H9 (cell line): ENCODE measurements at regions not wholly inside any gene's neighbourhood (a gene's known extent, or its start where the extent isn't known, plus 50 kb on each side); places are given as distances from the start of the nearest gene placed in this dataset.

Experiments used
- DNase-seq: peaks from one replicate; pipeline ENCODE4 v3.0.0-alpha.2; 2017
- H2AFZ ChIP-seq: one replicate; pipeline ENCODE4 v1.6.1; 2013; ENCODE audit warnings: mild to moderate bottlenecking, low read length, control low read depth, moderate library complexity
- H2AK5ac ChIP-seq: 2 replicates; pipeline ENCODE4 v1.6.1; 2013; ENCODE audit warnings: low read length, control low read depth, mixed read lengths; ENCODE audit not compliant: insufficient read length
- H2BK120ac ChIP-seq: one replicate; pipeline ENCODE4 v1.6.1; 2013; ENCODE audit warnings: low read depth, mild to moderate bottlenecking, low read length, control low read depth, inconsistent platforms; ENCODE audit not compliant: poor library complexity, severe bottlenecking
- H2BK12ac ChIP-seq: 2 replicates; pipeline ENCODE4 v1.6.1; 2013; ENCODE audit warnings: low read length, control low read depth, mixed read lengths, low read depth; ENCODE audit not compliant: insufficient read length
- H2BK15ac ChIP-seq: 2 replicates; pipeline ENCODE4 v1.6.1; 2013; ENCODE audit warnings: low read depth, low read length, control low read depth
- H2BK20ac ChIP-seq: one replicate; pipeline ENCODE4 v1.6.1; 2013; ENCODE audit warnings: low read depth, mild to moderate bottlenecking, low read length, control low read depth, inconsistent platforms; ENCODE audit not compliant: poor library complexity, severe bottlenecking
- H2BK5ac ChIP-seq: 2 replicates; pipeline ENCODE4 v1.6.1; 2013; ENCODE audit warnings: low read length, control low read depth, mixed read lengths; ENCODE audit not compliant: insufficient read length
- H3K14ac ChIP-seq: 2 replicates; pipeline ENCODE4 v1.6.1; 2013; ENCODE audit warnings: low read length, control low read depth; ENCODE audit not compliant: insufficient read depth
- H3K18ac ChIP-seq: 2 replicates; pipeline ENCODE4 v1.6.1; 2013; ENCODE audit warnings: low read depth, mild to moderate bottlenecking, mixed read lengths, low read length, control low read depth; ENCODE audit not compliant: insufficient read length
- H3K23ac ChIP-seq: 2 replicates; pipeline ENCODE4 v1.6.1; 2013; ENCODE audit warnings: low read length, control low read depth, mixed read lengths, low read depth; ENCODE audit not compliant: insufficient read length
- H3K23me2 ChIP-seq: 2 replicates; pipeline ENCODE4 v1.6.1; 2013; ENCODE audit warnings: low read depth, mild to moderate bottlenecking, mixed read lengths, low read length, control low read depth; ENCODE audit not compliant: insufficient read length, poor library complexity, severe bottlenecking
- H3K27ac ChIP-seq: 2 replicates; pipeline ENCODE4 v1.5.1; 2013; ENCODE audit warnings: low read length, control low read depth, mixed read lengths, low read depth; ENCODE audit not compliant: insufficient read length
- H3K27me3 ChIP-seq: 2 replicates; pipeline ENCODE4 v1.6.1; 2013; ENCODE audit warnings: low read length, control low read depth, inconsistent platforms; ENCODE audit not compliant: insufficient read depth
- H3K4ac ChIP-seq: 2 replicates; pipeline ENCODE4 v1.6.1; 2013; ENCODE audit warnings: low read depth, mild to moderate bottlenecking, control low read depth, inconsistent platforms, low read length, moderate library complexity
- H3K4me1 ChIP-seq: 2 replicates; pipeline ENCODE4 v1.6.1; 2013; ENCODE audit warnings: low read length, control low read depth, inconsistent platforms; ENCODE audit not compliant: insufficient read depth
- H3K4me2 ChIP-seq: 2 replicates; pipeline ENCODE4 v1.6.1; 2013; ENCODE audit warnings: low read length, control low read depth, mixed read lengths; ENCODE audit not compliant: insufficient read length, insufficient read depth
- H3K56ac ChIP-seq: 2 replicates; pipeline ENCODE4 v1.6.1; 2013; ENCODE audit warnings: low read depth, mild to moderate bottlenecking, mixed read lengths, low read length, control low read depth; ENCODE audit not compliant: insufficient read length
- H3K79me1 ChIP-seq: 2 replicates; pipeline ENCODE4 v1.6.1; 2013; ENCODE audit warnings: low read depth, mild to moderate bottlenecking, moderate library complexity, low read length, control low read depth, inconsistent platforms; ENCODE audit not compliant: insufficient read depth, poor library complexity, severe bottlenecking
- H3K79me2 ChIP-seq: 2 replicates; pipeline ENCODE4 v1.6.1; 2013; ENCODE audit warnings: low read length, control low read depth, inconsistent platforms; ENCODE audit not compliant: insufficient read depth
- H3K9ac ChIP-seq: 2 replicates; pipeline ENCODE4 v1.6.1; 2013; ENCODE audit warnings: low read length, control low read depth, mixed read lengths; ENCODE audit not compliant: insufficient read length; ENCODE audit errors: extremely low read depth
- H3K9me3 ChIP-seq: one replicate; pipeline ENCODE4 v1.6.1; 2013; ENCODE audit warnings: low read depth, low read length, inconsistent platforms; ENCODE audit not compliant: control insufficient read depth
- H3T11ph ChIP-seq: one replicate; pipeline ENCODE4 v1.6.1; 2013; ENCODE audit warnings: mild to moderate bottlenecking, low read length, control low read depth, inconsistent platforms
- H4K20me1 ChIP-seq: one replicate; pipeline ENCODE4 v1.6.1; 2013; ENCODE audit not compliant: control insufficient read depth, insufficient read length, insufficient read depth
- H4K5ac ChIP-seq: 2 replicates; pipeline ENCODE4 v1.6.1; 2013; ENCODE audit warnings: low read depth, mild to moderate bottlenecking, mixed read lengths, low read length, control low read depth; ENCODE audit not compliant: insufficient read length
- H4K8ac ChIP-seq: replicated peaks from 2 replicates; pipeline ENCODE4 v1.6.1; 2013; ENCODE audit warnings: low read length, control low read depth, mixed read lengths, low read depth; ENCODE audit not compliant: insufficient read length
- H4K91ac ChIP-seq: 2 replicates; pipeline ENCODE4 v1.6.1; 2013; ENCODE audit warnings: low read depth, mild to moderate bottlenecking, moderate library complexity, mixed read lengths, low read length, control low read depth; ENCODE audit not compliant: insufficient read length
- H3K27ac Mint-ChIP-seq, 3 experiments: 2 replicates in 2 of 3; 3 replicates in 1 of 3; pipeline ENCODE4 v1.8.0; 2020 to 2021; ENCODE audit warnings: mixed read lengths in 3 of 3, mild to moderate bottlenecking in 1 of 3, moderate library complexity in 1 of 3
- H3K27me3 Mint-ChIP-seq: 2 replicates; pipeline ENCODE4 v1.8.0; 2021; ENCODE audit warnings: low read depth, mild to moderate bottlenecking, moderate library complexity, mixed read lengths
- H3K36me3 Mint-ChIP-seq, 3 experiments: 2 replicates in 2 of 3; 3 replicates in 1 of 3; pipeline ENCODE4 v1.8.0; 2020 to 2021; ENCODE audit warnings: low read depth in 3 of 3, mixed read lengths in 3 of 3; ENCODE audit not compliant: insufficient read depth in 1 of 3
- H3K4me1 Mint-ChIP-seq, 2 experiments: 2 replicates each; pipeline ENCODE4 v1.8.0; 2020; ENCODE audit warnings: mixed read lengths in 2 of 2
- H3K4me3 Mint-ChIP-seq, 2 experiments: 2 replicates in 1 of 2; 3 replicates in 1 of 2; pipeline ENCODE4 v1.8.0; 2020 to 2021; ENCODE audit warnings: mild to moderate bottlenecking in 2 of 2, mixed read lengths in 2 of 2, moderate library complexity in 1 of 2
- H3K9me3 Mint-ChIP-seq, 2 experiments: 2 replicates in 1 of 2; 3 replicates in 1 of 2; pipeline ENCODE4 v1.8.0; 2020; ENCODE audit warnings: mild to moderate bottlenecking in 2 of 2, mixed read lengths in 2 of 2, moderate library complexity in 1 of 2
- CTCF ChIP-seq: fragments of 200-600 bp; sonication (generic); conservative IDR thresholded peaks from 3 replicates; pipeline ENCODE4 v1.8.0; 2021; ENCODE audit warnings: antibody characterized with exemption, mild to moderate bottlenecking
- WGBS: extraction: QIAGEN DNeasy Blood & Tissue Kit; methylation state at CpG from one replicate; pipeline ENCODE4 v1.1.7; 2013; ENCODE audit warnings: missing lambda C conversion rate, low lambda C conversion rate, mixed read lengths; ENCODE audit not compliant: insufficient read length; ENCODE audit errors: extremely low coverage; 5-methylcytosine and 5-hydroxymethylcytosine counted together

GRCh38 chr4:138401334-138401733, 159.2 kb upstream of the SLC7A11 start:
- Histone ChIP-seq H2AFZ (no peak overlapping the region), H3T11ph (no peak overlapping the region), H4K5ac (no peak overlapping the region), H4K20me1 (no peaks in the 10 kb centered on the region), H3K9ac (no peak overlapping the region), H3K9me3 (no peaks in the 10 kb centered on the region), H3K4me2 (no peak overlapping the region), H3K4me1 (no peaks in the 10 kb centered on the region; the same call in 1 of the 2 replicates), H4K8ac (no peak overlapping the region), H3K14ac (no peak overlapping the region), H3K23me2 (no peaks in the 10 kb centered on the region), H4K91ac (no peak overlapping the region), H3K27ac (no peak overlapping the region), H3K4ac (no peak overlapping the region), H2BK5ac (no peak overlapping the region), H3K23ac (no peak overlapping the region), H3K27me3 (no peaks in the 10 kb centered on the region), H2BK15ac (no peak overlapping the region), H3K79me1 (no peaks in the 10 kb centered on the region), H2BK12ac (no peak overlapping the region), H3K18ac (no peak overlapping the region), H2BK120ac (no peak overlapping the region), H3K79me2 (no peaks in the 10 kb centered on the region), H3K56ac (no peak overlapping the region), H2BK20ac (no peak overlapping the region), H2AK5ac (no peak overlapping the region)
- Mint-ChIP-seq H3K4me1 (peaks cover 12 to 14% of the 10 kb centered on the region in 2 experiments), H3K27ac (no peak overlapping the region), H3K27me3 (peaks cover 16% of the 10 kb centered on the region), H3K36me3 (no peaks in the 10 kb centered on the region), H3K9me3 (no peaks in the 10 kb centered on the region), H3K4me3 (no peak overlapping the region)
- no CpG with 5 or more reads among the region's 3 CpGs for WGBS
- TF ChIP-seq CTCF, result no peak
- no peak for DNase-seq
